H9 (cell line): ENCODE measurements at regions not wholly inside any gene's neighbourhood (a gene's known extent, or its start where the extent isn't known, plus 50 kb on each side); places are given as distances from the start of the nearest gene placed in this dataset.

Experiments used
- DNase-seq: peaks from one replicate; pipeline ENCODE4 v3.0.0-alpha.2; 2017
- H2AFZ ChIP-seq: one replicate; pipeline ENCODE4 v1.6.1; 2013; ENCODE audit warnings: mild to moderate bottlenecking, low read length, control low read depth, moderate library complexity
- H2AK5ac ChIP-seq: 2 replicates; pipeline ENCODE4 v1.6.1; 2013; ENCODE audit warnings: low read length, control low read depth, mixed read lengths; ENCODE audit not compliant: insufficient read length
- H2BK120ac ChIP-seq: one replicate; pipeline ENCODE4 v1.6.1; 2013; ENCODE audit warnings: low read depth, mild to moderate bottlenecking, low read length, control low read depth, inconsistent platforms; ENCODE audit not compliant: poor library complexity, severe bottlenecking
- H2BK12ac ChIP-seq: 2 replicates; pipeline ENCODE4 v1.6.1; 2013; ENCODE audit warnings: low read length, control low read depth, mixed read lengths, low read depth; ENCODE audit not compliant: insufficient read length
- H2BK15ac ChIP-seq: 2 replicates; pipeline ENCODE4 v1.6.1; 2013; ENCODE audit warnings: low read depth, low read length, control low read depth
- H2BK20ac ChIP-seq: one replicate; pipeline ENCODE4 v1.6.1; 2013; ENCODE audit warnings: low read depth, mild to moderate bottlenecking, low read length, control low read depth, inconsistent platforms; ENCODE audit not compliant: poor library complexity, severe bottlenecking
- H2BK5ac ChIP-seq: 2 replicates; pipeline ENCODE4 v1.6.1; 2013; ENCODE audit warnings: low read length, control low read depth, mixed read lengths; ENCODE audit not compliant: insufficient read length
- H3K14ac ChIP-seq: 2 replicates; pipeline ENCODE4 v1.6.1; 2013; ENCODE audit warnings: low read length, control low read depth; ENCODE audit not compliant: insufficient read depth
- H3K18ac ChIP-seq: 2 replicates; pipeline ENCODE4 v1.6.1; 2013; ENCODE audit warnings: low read depth, mild to moderate bottlenecking, mixed read lengths, low read length, control low read depth; ENCODE audit not compliant: insufficient read length
- H3K23ac ChIP-seq: 2 replicates; pipeline ENCODE4 v1.6.1; 2013; ENCODE audit warnings: low read length, control low read depth, mixed read lengths, low read depth; ENCODE audit not compliant: insufficient read length
- H3K23me2 ChIP-seq: 2 replicates; pipeline ENCODE4 v1.6.1; 2013; ENCODE audit warnings: low read depth, mild to moderate bottlenecking, mixed read lengths, low read length, control low read depth; ENCODE audit not compliant: insufficient read length, poor library complexity, severe bottlenecking
- H3K27ac ChIP-seq: 2 replicates; pipeline ENCODE4 v1.5.1; 2013; ENCODE audit warnings: low read length, control low read depth, mixed read lengths, low read depth; ENCODE audit not compliant: insufficient read length
- H3K27me3 ChIP-seq: 2 replicates; pipeline ENCODE4 v1.6.1; 2013; ENCODE audit warnings: low read length, control low read depth, inconsistent platforms; ENCODE audit not compliant: insufficient read depth
- H3K4ac ChIP-seq: 2 replicates; pipeline ENCODE4 v1.6.1; 2013; ENCODE audit warnings: low read depth, mild to moderate bottlenecking, control low read depth, inconsistent platforms, low read length, moderate library complexity
- H3K4me1 ChIP-seq: 2 replicates; pipeline ENCODE4 v1.6.1; 2013; ENCODE audit warnings: low read length, control low read depth, inconsistent platforms; ENCODE audit not compliant: insufficient read depth
- H3K4me2 ChIP-seq: 2 replicates; pipeline ENCODE4 v1.6.1; 2013; ENCODE audit warnings: low read length, control low read depth, mixed read lengths; ENCODE audit not compliant: insufficient read length, insufficient read depth
- H3K56ac ChIP-seq: 2 replicates; pipeline ENCODE4 v1.6.1; 2013; ENCODE audit warnings: low read depth, mild to moderate bottlenecking, mixed read lengths, low read length, control low read depth; ENCODE audit not compliant: insufficient read length
- H3K79me1 ChIP-seq: 2 replicates; pipeline ENCODE4 v1.6.1; 2013; ENCODE audit warnings: low read depth, mild to moderate bottlenecking, moderate library complexity, low read length, control low read depth, inconsistent platforms; ENCODE audit not compliant: insufficient read depth, poor library complexity, severe bottlenecking
- H3K79me2 ChIP-seq: 2 replicates; pipeline ENCODE4 v1.6.1; 2013; ENCODE audit warnings: low read length, control low read depth, inconsistent platforms; ENCODE audit not compliant: insufficient read depth
- H3K9ac ChIP-seq: 2 replicates; pipeline ENCODE4 v1.6.1; 2013; ENCODE audit warnings: low read length, control low read depth, mixed read lengths; ENCODE audit not compliant: insufficient read length; ENCODE audit errors: extremely low read depth
- H3K9me3 ChIP-seq: one replicate; pipeline ENCODE4 v1.6.1; 2013; ENCODE audit warnings: low read depth, low read length, inconsistent platforms; ENCODE audit not compliant: control insufficient read depth
- H3T11ph ChIP-seq: one replicate; pipeline ENCODE4 v1.6.1; 2013; ENCODE audit warnings: mild to moderate bottlenecking, low read length, control low read depth, inconsistent platforms
- H4K20me1 ChIP-seq: one replicate; pipeline ENCODE4 v1.6.1; 2013; ENCODE audit not compliant: control insufficient read depth, insufficient read length, insufficient read depth
- H4K5ac ChIP-seq: 2 replicates; pipeline ENCODE4 v1.6.1; 2013; ENCODE audit warnings: low read depth, mild to moderate bottlenecking, mixed read lengths, low read length, control low read depth; ENCODE audit not compliant: insufficient read length
- H4K8ac ChIP-seq: replicated peaks from 2 replicates; pipeline ENCODE4 v1.6.1; 2013; ENCODE audit warnings: low read length, control low read depth, mixed read lengths, low read depth; ENCODE audit not compliant: insufficient read length
- H4K91ac ChIP-seq: 2 replicates; pipeline ENCODE4 v1.6.1; 2013; ENCODE audit warnings: low read depth, mild to moderate bottlenecking, moderate library complexity, mixed read lengths, low read length, control low read depth; ENCODE audit not compliant: insufficient read length
- H3K27ac Mint-ChIP-seq, 3 experiments: 2 replicates in 2 of 3; 3 replicates in 1 of 3; pipeline ENCODE4 v1.8.0; 2020 to 2021; ENCODE audit warnings: mixed read lengths in 3 of 3, mild to moderate bottlenecking in 1 of 3, moderate library complexity in 1 of 3
- H3K27me3 Mint-ChIP-seq: 2 replicates; pipeline ENCODE4 v1.8.0; 2021; ENCODE audit warnings: low read depth, mild to moderate bottlenecking, moderate library complexity, mixed read lengths
- H3K36me3 Mint-ChIP-seq, 3 experiments: 2 replicates in 2 of 3; 3 replicates in 1 of 3; pipeline ENCODE4 v1.8.0; 2020 to 2021; ENCODE audit warnings: low read depth in 3 of 3, mixed read lengths in 3 of 3; ENCODE audit not compliant: insufficient read depth in 1 of 3
- H3K4me1 Mint-ChIP-seq, 2 experiments: 2 replicates each; pipeline ENCODE4 v1.8.0; 2020; ENCODE audit warnings: mixed read lengths in 2 of 2
- H3K4me3 Mint-ChIP-seq, 2 experiments: 2 replicates in 1 of 2; 3 replicates in 1 of 2; pipeline ENCODE4 v1.8.0; 2020 to 2021; ENCODE audit warnings: mild to moderate bottlenecking in 2 of 2, mixed read lengths in 2 of 2, moderate library complexity in 1 of 2
- H3K9me3 Mint-ChIP-seq, 2 experiments: 2 replicates in 1 of 2; 3 replicates in 1 of 2; pipeline ENCODE4 v1.8.0; 2020; ENCODE audit warnings: mild to moderate bottlenecking in 2 of 2, mixed read lengths in 2 of 2, moderate library complexity in 1 of 2
- CTCF ChIP-seq: fragments of 200-600 bp; sonication (generic); conservative IDR thresholded peaks from 3 replicates; pipeline ENCODE4 v1.8.0; 2021; ENCODE audit warnings: antibody characterized with exemption, mild to moderate bottlenecking
- WGBS: extraction: QIAGEN DNeasy Blood & Tissue Kit; methylation state at CpG from one replicate; pipeline ENCODE4 v1.1.7; 2013; ENCODE audit warnings: missing lambda C conversion rate, low lambda C conversion rate, mixed read lengths; ENCODE audit not compliant: insufficient read length; ENCODE audit errors: extremely low coverage; 5-methylcytosine and 5-hydroxymethylcytosine counted together

- Histone ChIP-seq H4K20me1 (no peaks in the 10 kb centered on the region), H3K4ac (no peak overlapping the region), H3K14ac (no peak overlapping the region), H2AK5ac (no peak overlapping the region), H3K79me1 (no peaks in the 10 kb centered on the region), H4K8ac (no peak overlapping the region), H2BK20ac (no peak overlapping the region), H3K18ac (no peak overlapping the region), H3K23me2 (no peaks in the 10 kb centered on the region), H3K27me3 (no peaks in the 10 kb centered on the region; the same call in 1 of the 2 replicates), H3K23ac (no peak overlapping the region), H3K27ac (no peak overlapping the region), H2AFZ (no peak overlapping the region), H2BK5ac (no peak overlapping the region), H3K4me1 (peaks cover 2% of the 10 kb centered on the region; the same call in 1 of the 2 replicates), H3K9me3 (no peaks in the 10 kb centered on the region), H4K5ac (no peak overlapping the region), H2BK15ac (no peak overlapping the region), H3T11ph (no peak overlapping the region), H2BK120ac (no peak overlapping the region), H3K9ac (no peak overlapping the region), H4K91ac (no peak overlapping the region), H3K79me2 (no peaks in the 10 kb centered on the region), H2BK12ac (no peak overlapping the region), H3K4me2 (no peak overlapping the region), H3K56ac (no peak overlapping the region)
- Mint-ChIP-seq H3K9me3 (no peaks in the 10 kb centered on the region), H3K27ac (0 out of 7 replicates have a peak overlapping the region, but pooled peaks of 1 of the 3 experiments have one; percentile 9), H3K4me3 (no peak overlapping the region), H3K27me3 (no peaks in the 10 kb centered on the region), H3K4me1 (peaks cover 12% of the 10 kb centered on the region in 2 experiments), H3K36me3 (no peaks in the 10 kb centered on the region)
- WGBS: no CpG with 5 or more reads among the region's 1 CpG
- no peak for TF ChIP-seq CTCF
- DNase-seq: no peak
These were observed 243.6 kb upstream of the MEIS1 start for GRCh38 chr2:66191311-66191710.
